HUDEP-2 (cell line): ENCODE measurements at regions not wholly inside any gene's neighbourhood (a gene's known extent, or its start where the extent isn't known, plus 50 kb on each side); places are given as distances from the start of the nearest gene placed in this dataset.
A peak's percentile ranks its signal among the peaks of the same experiment; 100 is the strongest.

Experiments
- DNase-seq, 76 experiments: peaks; one replicate each; lab custom pipeline; 2025; ENCODE audit not compliant: unreplicated experiment in 76 of 76; lab: John Stamatoyannopoulos, UW

- no peak for DNase-seq
These were observed 595.6 kb downstream of the NPHP4 start for GRCh38 chr1:5396593-5396992.

- DNase-seq = peak in 2 of 76 experiments; percentile 2 to 4
These were observed 598.1 kb downstream of the NPHP4 start for GRCh38 chr1:5394111-5394510.

- DNase-seq = no peak
These were observed 598.6 kb downstream of the NPHP4 start for GRCh38 chr1:5393603-5394002.

- no peak for DNase-seq
These were observed 599.1 kb downstream of the NPHP4 start for GRCh38 chr1:5393146-5393545.

GRCh38 chr1:5391725-5392124 is 600.5 kb downstream of the NPHP4 start:
- DNase-seq = no peak

- DNase-seq = no peak
These were observed 601.7 kb downstream of the NPHP4 start for GRCh38 chr1:5390504-5390903.

- DNase-seq = no peak
These were observed 602.9 kb downstream of the NPHP4 start for GRCh38 chr1:5389101-5389885.

- no peak for DNase-seq
These were observed 603.6 kb downstream of the NPHP4 start for GRCh38 chr1:5388622-5389021.

- DNase-seq = no peak
These were observed 605.9 kb downstream of the NPHP4 start for GRCh38 chr1:5386371-5386770.

GRCh38 chr1:5385956-5386355 is 606.3 kb downstream of the NPHP4 start:
- no peak for DNase-seq

GRCh38 chr1:5385096-5385799 is 607.0 kb downstream of the NPHP4 start:
- DNase-seq = no peak

- no peak for DNase-seq
These were observed 610.7 kb downstream of the NPHP4 start for GRCh38 chr1:5381491-5381890.

- DNase-seq = no peak
These were observed 613.0 kb downstream of the NPHP4 start for GRCh38 chr1:5379176-5379759.

GRCh38 chr1:5376538-5377247 is 615.5 kb downstream of the NPHP4 start:
- DNase-seq = no peak

- no peak for DNase-seq
These were observed 616.7 kb downstream of the NPHP4 start for GRCh38 chr1:5375481-5375880.

- DNase-seq = no peak
These were observed 618.0 kb downstream of the NPHP4 start for GRCh38 chr1:5374192-5374591.

GRCh38 chr1:5373281-5373680 is 618.9 kb downstream of the NPHP4 start:
- no peak for DNase-seq

- no peak for DNase-seq
These were observed 621.0 kb downstream of the NPHP4 start for GRCh38 chr1:5371270-5371669.

- no peak for DNase-seq
These were observed 621.9 kb downstream of the NPHP4 start for GRCh38 chr1:5370311-5370710.

GRCh38 chr1:5369223-5369622 is 623.0 kb downstream of the NPHP4 start:
- no peak for DNase-seq

GRCh38 chr1:5368201-5368600 is 624.0 kb downstream of the NPHP4 start:
- no peak for DNase-seq
